Neural cell (in vitro differentiated cells): ENCODE measurements at regions not wholly inside any gene's neighbourhood (a gene's known extent, or its start where the extent isn't known, plus 50 kb on each side); places are given as distances from the start of the nearest gene placed in this dataset.

Source experiments
- H2AFZ ChIP-seq: fragments of 200-600, 300-800 bp; sonication (generic), shearing (Covaris generic); 2 replicates; pipeline ENCODE4 v1.6.0; 2014; ENCODE audit warnings: low read depth, mild to moderate bottlenecking, antibody characterized with exemption, low read length, moderate library complexity
- H3F3A ChIP-seq: fragments of 200-600 bp; shearing (Covaris generic); 2 replicates; pipeline ENCODE4 v1.6.1; 2016; ENCODE audit warnings: mild to moderate bottlenecking, moderate library complexity, mixed read lengths, antibody characterized with exemption, low read length; ENCODE audit not compliant: insufficient read depth, poor library complexity, severe bottlenecking
- H3K27ac ChIP-seq: fragments of 200-600, 300-800 bp; sonication (generic), shearing (Covaris generic); 2 replicates; pipeline ENCODE4 v1.5.1; 2014; ENCODE audit warnings: mild to moderate bottlenecking, low read length, moderate library complexity
- H3K27me3 ChIP-seq: fragments of 300-800, 200-600 bp; sonication (generic), shearing (Covaris generic); 2 replicates; pipeline ENCODE4 v1.6.0; 2014; ENCODE audit warnings: mild to moderate bottlenecking, low read depth, low read length, moderate library complexity; ENCODE audit not compliant: insufficient read depth
- H3K36me3 ChIP-seq: fragments of 300-800, 200-600 bp; sonication (generic), shearing (Covaris generic); 2 replicates; pipeline ENCODE4 v1.5.1; 2014; ENCODE audit warnings: mild to moderate bottlenecking, antibody characterized with exemption, low read length, moderate library complexity; ENCODE audit not compliant: insufficient read depth
- H3K4me2 ChIP-seq: fragments of 300-800, 200-600 bp; sonication (generic), shearing (Covaris generic); 2 replicates; pipeline ENCODE4 v1.6.0; 2014; ENCODE audit warnings: mild to moderate bottlenecking, low read length
- H3K4me3 ChIP-seq: fragments of 300-800, 200-600 bp; sonication (generic), shearing (Covaris generic); 2 replicates; pipeline ENCODE4 v1.5.1; 2014; ENCODE audit warnings: mild to moderate bottlenecking, low read length, moderate library complexity
- H3K79me2 ChIP-seq: fragments of 200-600 bp; shearing (Covaris generic); replicated peaks from 2 replicates; pipeline ENCODE4 v1.6.0; 2014; ENCODE audit warnings: mild to moderate bottlenecking, low read length, moderate library complexity; ENCODE audit not compliant: insufficient read depth
- H3K9ac ChIP-seq: fragments of 300-800, 200-600 bp; sonication (generic), shearing (Covaris generic); 2 replicates; pipeline ENCODE4 v1.6.1; 2016; ENCODE audit warnings: mild to moderate bottlenecking, low read length, mixed read lengths
- H3K9me2 ChIP-seq: fragments of 200-600 bp; shearing (Covaris generic); 2 replicates; pipeline ENCODE4 v1.6.1; 2016; ENCODE audit warnings: mild to moderate bottlenecking, low read length, mixed read lengths; ENCODE audit not compliant: insufficient read depth
- H3K9me3 ChIP-seq: fragments of 200-600, 300-800 bp; sonication (generic), shearing (Covaris generic); 2 replicates; pipeline ENCODE4 v1.6.1; 2016; ENCODE audit warnings: mild to moderate bottlenecking, mixed run types, low read length, moderate library complexity, mixed read lengths
- H4K20me1 ChIP-seq: fragments of 200-600 bp; shearing (Covaris generic); 2 replicates; pipeline ENCODE4 v1.6.1; 2016; ENCODE audit warnings: mild to moderate bottlenecking, mixed run types; ENCODE audit not compliant: insufficient read depth
- CTCF ChIP-seq: fragments of 450-650 bp; IDR thresholded peaks from 2 replicates; pipeline ENCODE4 v1.5.1; 2014; ENCODE audit warnings: antibody characterized with exemption, mild to moderate bottlenecking, moderate library complexity; ENCODE audit not compliant: poor library complexity, severe bottlenecking
- EP300 ChIP-seq: fragments of 450-650 bp; conservative IDR thresholded peaks from 2 replicates; pipeline ENCODE4 v1.6.1; 2014; ENCODE audit warnings: antibody characterized with exemption, mild to moderate bottlenecking, moderate library complexity; ENCODE audit not compliant: poor library complexity, severe bottlenecking
- EZH2 ChIP-seq: fragments of 200-600, 300-800 bp; shearing (Covaris generic), sonication (generic); IDR thresholded peaks from 2 replicates; pipeline ENCODE4 v1.6.1; 2014; ENCODE audit warnings: antibody characterized with exemption, low read length, borderline replicate concordance, mild to moderate bottlenecking; ENCODE audit not compliant: insufficient read depth, poor library complexity, severe bottlenecking
- MXI1 ChIP-seq: fragments of 450-650 bp; conservative IDR thresholded peaks from 2 replicates; pipeline ENCODE4 v1.6.1; 2014; ENCODE audit warnings: antibody characterized with exemption, mild to moderate bottlenecking; ENCODE audit not compliant: poor library complexity, severe bottlenecking
- POLR2AphosphoS5 ChIP-seq: IDR thresholded peaks from 2 replicates; pipeline ENCODE4 v1.6.1; 2012
- RAD21 ChIP-seq: fragments of 450-650 bp; conservative IDR thresholded peaks from 2 replicates; pipeline ENCODE4 v1.6.1; 2014; ENCODE audit warnings: antibody characterized with exemption, mild to moderate bottlenecking, moderate library complexity
- REST ChIP-seq: IDR thresholded peaks from 2 replicates; pipeline ENCODE4 v1.6.1; 2012; ENCODE audit warnings: borderline replicate concordance
- SMC3 ChIP-seq: fragments of 450-650 bp; conservative IDR thresholded peaks from 2 replicates; pipeline ENCODE4 v1.6.1; 2014; ENCODE audit warnings: antibody characterized with exemption, mild to moderate bottlenecking, moderate library complexity; ENCODE audit not compliant: poor library complexity
- TAF1 ChIP-seq: IDR thresholded peaks from 2 replicates; pipeline ENCODE4 v1.6.1; 2012; ENCODE audit warnings: low read depth

- Histone ChIP-seq H3K9ac (no peak overlapping the region), H3K9me3 (no peaks in the 10 kb centered on the region)
Observed at GRCh38 chr12:78719721-78720120, 144.9 kb upstream of the SYT1 start.

GRCh38 chr12:78721906-78722305 is 142.7 kb upstream of the SYT1 start:
- Histone ChIP-seq H3K36me3 (no peaks in the 10 kb centered on the region), H3K4me3 (no peak overlapping the region), H3K9me3 (no peaks in the 10 kb centered on the region), H3F3A (no peaks in the 10 kb centered on the region), H4K20me1 (no peaks in the 10 kb centered on the region), H3K9ac (no peak overlapping the region), H3K9me2 (no peaks in the 10 kb centered on the region), H3K27ac (no peak overlapping the region), H3K27me3 (no peaks in the 10 kb centered on the region), H3K79me2 (no peaks in the 10 kb centered on the region), H2AFZ (no peak overlapping the region), H3K4me2 (no peak overlapping the region)
- no peak for TF ChIP-seq EZH2
- no peak for TF ChIP-seq REST
- no peak for TF ChIP-seq SMC3
- no peak for TF ChIP-seq MXI1
- TF ChIP-seq RAD21, result no peak
- TF ChIP-seq EP300, result no peak

More at GRCh38 chr12:78719721-78720120, 144.9 kb upstream of the SYT1 start:
- Histone ChIP-seq H3K36me3 (no peaks in the 10 kb centered on the region), H2AFZ (no peak overlapping the region), H3K27ac (no peak overlapping the region), H3K4me3 (no peak overlapping the region), H3K79me2 (no peaks in the 10 kb centered on the region), H3K27me3 (no peaks in the 10 kb centered on the region), H4K20me1 (no peaks in the 10 kb centered on the region), H3K4me2 (no peak overlapping the region), H3F3A (no peaks in the 10 kb centered on the region), H3K9me2 (no peaks in the 10 kb centered on the region)
- TF ChIP-seq EP300 (no peak), RAD21 (no peak), EZH2 (no peak), CTCF (no peak), MXI1 (no peak), REST (no peak), POLR2AphosphoS5 (no peak), TAF1 (no peak), SMC3 (no peak)
